ENCODE measurements at regions not wholly inside any gene's neighbourhood (a gene's known extent, or its start where the extent isn't known, plus 50 kb on each side); places are given as distances from the start of the nearest gene placed in this dataset.

DNA sequence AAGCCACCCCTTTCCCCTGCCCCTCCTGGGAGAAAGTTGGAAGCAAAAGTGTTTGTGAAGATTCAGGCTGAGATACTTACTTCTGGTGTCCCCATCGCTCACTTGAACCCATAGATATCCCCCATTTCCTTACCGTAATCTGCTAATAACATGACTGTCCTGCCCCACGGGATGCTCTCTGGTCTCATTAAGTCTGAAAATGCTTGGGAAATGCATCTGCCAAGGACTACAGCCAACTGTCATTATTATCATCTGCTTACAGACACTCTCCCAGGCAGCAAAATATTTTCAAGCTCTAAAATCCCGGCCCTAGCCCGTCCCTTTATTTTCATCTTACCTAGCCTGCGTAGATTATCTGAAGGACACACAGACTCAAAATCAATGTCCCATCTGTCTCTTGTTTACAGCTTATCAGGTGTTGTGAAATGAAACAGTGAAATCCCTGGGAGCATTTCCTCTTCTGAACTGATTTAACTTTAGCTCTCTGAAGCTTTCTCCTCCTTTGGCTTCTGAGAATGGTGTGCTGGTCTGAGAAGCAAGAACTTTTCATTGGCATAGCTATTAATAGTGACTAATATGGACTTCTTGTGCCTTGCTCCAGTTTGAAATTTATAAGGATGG is 126.9 kb upstream of the OSMR start:
- no peak overlapping the region for H2AFZ ChIP-seq (ENCODE audit: low read length)
- H3K27ac ChIP-seq (ENCODE audit: low read depth, low read length, poor library complexity, severe bottlenecking) = no peak overlapping the region

DNA sequence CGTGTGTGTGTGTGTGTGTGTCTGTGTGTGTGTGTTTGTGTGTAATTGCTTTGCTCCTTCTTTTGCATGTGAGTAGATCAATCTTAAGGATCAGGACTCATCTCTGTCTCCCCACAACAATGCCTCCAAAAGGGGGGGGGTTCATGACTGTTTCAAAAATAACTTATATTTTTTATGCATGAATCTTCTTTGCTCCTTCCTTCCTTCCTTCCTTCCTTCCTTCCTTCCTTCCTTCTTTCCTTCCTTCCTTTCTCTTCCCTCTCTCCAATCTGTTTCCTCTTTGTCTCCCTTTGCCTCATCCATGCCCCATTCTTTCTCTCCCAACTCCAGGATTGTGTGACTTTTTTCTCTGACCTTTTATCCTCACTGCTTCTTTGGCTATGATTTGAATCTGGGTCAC is 126.4 kb upstream of the OSMR start:
- Histone ChIP-seq H3K9me3 (ENCODE audit: low read length) (no peaks in the 10 kb centered on the region), H3K9me2 (ENCODE audit: low read depth, low read length) (no peaks in the 10 kb centered on the region), H3F3A (ENCODE audit: insufficient read depth, low read length) (no peaks in the 10 kb centered on the region), H3K4me3 (ENCODE audit: low read depth, low read length, poor library complexity, severe bottlenecking) (no peak overlapping the region), H2AFZ (ENCODE audit: low read length) (no peak overlapping the region), H3K9ac (ENCODE audit: low read length) (no peak overlapping the region), H3K4me2 (ENCODE audit: low read length) (no peak overlapping the region), H4K20me1 (ENCODE audit: insufficient read depth, low read length) (no peaks in the 10 kb centered on the region), H3K4me1 (ENCODE audit: insufficient read depth, low read length, severe bottlenecking) (no peaks in the 10 kb centered on the region), H3K27ac (ENCODE audit: low read depth, low read length, poor library complexity, severe bottlenecking) (no peak overlapping the region), H3K79me2 (ENCODE audit: insufficient read depth, low read length) (no peaks in the 10 kb centered on the region), H3K36me3 (ENCODE audit: insufficient read depth, low read length) (no peaks in the 10 kb centered on the region), H3K27me3 (ENCODE audit: insufficient read depth, low read length) (no peaks in the 10 kb centered on the region)
- TF ChIP-seq EZH2 (IDR thresholded peaks at IDR 0.05; ENCODE audit: borderline replicate concordance, low read length) = no peak
- TF ChIP-seq, protein P1, sequence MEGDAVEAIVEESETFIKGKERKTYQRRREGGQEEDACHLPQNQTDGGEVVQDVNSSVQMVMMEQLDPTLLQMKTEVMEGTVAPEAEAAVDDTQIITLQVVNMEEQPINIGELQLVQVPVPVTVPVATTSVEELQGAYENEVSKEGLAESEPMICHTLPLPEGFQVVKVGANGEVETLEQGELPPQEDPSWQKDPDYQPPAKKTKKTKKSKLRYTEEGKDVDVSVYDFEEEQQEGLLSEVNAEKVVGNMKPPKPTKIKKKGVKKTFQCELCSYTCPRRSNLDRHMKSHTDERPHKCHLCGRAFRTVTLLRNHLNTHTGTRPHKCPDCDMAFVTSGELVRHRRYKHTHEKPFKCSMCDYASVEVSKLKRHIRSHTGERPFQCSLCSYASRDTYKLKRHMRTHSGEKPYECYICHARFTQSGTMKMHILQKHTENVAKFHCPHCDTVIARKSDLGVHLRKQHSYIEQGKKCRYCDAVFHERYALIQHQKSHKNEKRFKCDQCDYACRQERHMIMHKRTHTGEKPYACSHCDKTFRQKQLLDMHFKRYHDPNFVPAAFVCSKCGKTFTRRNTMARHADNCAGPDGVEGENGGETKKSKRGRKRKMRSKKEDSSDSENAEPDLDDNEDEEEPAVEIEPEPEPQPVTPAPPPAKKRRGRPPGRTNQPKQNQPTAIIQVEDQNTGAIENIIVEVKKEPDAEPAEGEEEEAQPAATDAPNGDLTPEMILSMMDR (IDR thresholded peaks at IDR 0.05; ENCODE audit: low read length) = no peak

More for the DNA sequence above, 126.9 kb upstream of the OSMR start:
- TF ChIP-seq, protein P1 (IDR thresholded peaks at IDR 0.05; ENCODE audit: low read length) = no peak
- TF ChIP-seq EZH2 (IDR thresholded peaks at IDR 0.05; ENCODE audit: borderline replicate concordance, low read length) = no peak
- Histone ChIP-seq H4K20me1 (ENCODE audit: insufficient read depth, low read length) (no peaks in the 10 kb centered on the region), H3K9ac (ENCODE audit: low read length) (no peak overlapping the region), H3F3A (ENCODE audit: insufficient read depth, low read length) (no peaks in the 10 kb centered on the region), H3K36me3 (ENCODE audit: insufficient read depth, low read length) (no peaks in the 10 kb centered on the region), H3K27me3 (ENCODE audit: insufficient read depth, low read length) (no peaks in the 10 kb centered on the region), H3K9me3 (ENCODE audit: low read length) (no peaks in the 10 kb centered on the region), H3K4me1 (ENCODE audit: insufficient read depth, low read length, severe bottlenecking) (no peaks in the 10 kb centered on the region), H3K4me3 (ENCODE audit: low read depth, low read length, poor library complexity, severe bottlenecking) (no peak overlapping the region), H3K4me2 (ENCODE audit: low read length) (no peak overlapping the region), H3K9me2 (ENCODE audit: low read depth, low read length) (no peaks in the 10 kb centered on the region), H3K79me2 (ENCODE audit: insufficient read depth, low read length) (no peaks in the 10 kb centered on the region)

DNA sequence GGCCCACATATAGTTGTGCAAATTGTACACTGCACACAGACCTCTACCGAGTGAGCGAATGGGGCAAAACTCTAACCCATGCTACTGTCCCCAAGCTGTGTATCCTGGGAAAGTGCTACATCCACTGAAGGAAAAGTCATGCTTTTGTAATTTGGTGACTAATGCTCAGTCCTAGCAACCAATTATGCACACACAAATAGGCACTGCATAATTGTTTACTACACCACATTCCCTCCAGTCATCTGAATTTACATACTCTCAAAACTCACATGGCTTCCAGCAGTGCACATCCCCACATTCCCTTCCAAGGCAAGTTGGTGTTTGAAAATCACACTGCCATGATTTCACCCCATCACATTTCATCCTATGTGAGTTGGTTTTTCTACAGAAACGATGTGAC is 125.9 kb upstream of the OSMR start:
- Histone ChIP-seq H4K20me1 (ENCODE audit: insufficient read depth, low read length) (no peaks in the 10 kb centered on the region), H3K4me1 (ENCODE audit: insufficient read depth, low read length, severe bottlenecking) (no peaks in the 10 kb centered on the region), H3K27ac (ENCODE audit: low read depth, low read length, poor library complexity, severe bottlenecking) (no peak overlapping the region), H3K9me3 (ENCODE audit: low read length) (no peaks in the 10 kb centered on the region), H3K27me3 (ENCODE audit: insufficient read depth, low read length) (no peaks in the 10 kb centered on the region), H3K79me2 (ENCODE audit: insufficient read depth, low read length) (no peaks in the 10 kb centered on the region), H3F3A (ENCODE audit: insufficient read depth, low read length) (no peaks in the 10 kb centered on the region), H3K9ac (ENCODE audit: low read length) (no peak overlapping the region), H3K4me2 (ENCODE audit: low read length) (no peak overlapping the region), H3K4me3 (ENCODE audit: low read depth, low read length, poor library complexity, severe bottlenecking) (no peak overlapping the region), H3K36me3 (ENCODE audit: insufficient read depth, low read length) (no peaks in the 10 kb centered on the region), H3K9me2 (ENCODE audit: low read depth, low read length) (no peaks in the 10 kb centered on the region), H2AFZ (ENCODE audit: low read length) (no peak overlapping the region)
- TF ChIP-seq EZH2 (IDR thresholded peaks at IDR 0.05; ENCODE audit: borderline replicate concordance, low read length) = no peak
- TF ChIP-seq, protein P1 (IDR thresholded peaks at IDR 0.05; ENCODE audit: low read length) = no peak

All from OCI-LY1 (cell line).